Osteoblast (primary cell): ENCODE measurements at regions not wholly inside any gene's neighbourhood (a gene's known extent, or its start where the extent isn't known, plus 50 kb on each side); places are given as distances from the start of the nearest gene placed in this dataset.

Source experiments
- DNase-seq: peaks from one replicate; pipeline ENCODE4 v3.0.0; 2011; ENCODE audit warnings: low spot score, mixed read lengths; ENCODE audit not compliant: insufficient read length; ENCODE audit errors: missing footprints
- H2AFZ ChIP-seq: 2 replicates; pipeline ENCODE4 v1.6.0; 2011; ENCODE audit warnings: mild to moderate bottlenecking, low read length
- H3K27ac ChIP-seq: 2 replicates; pipeline ENCODE4 v1.5.1; 2011; ENCODE audit warnings: mild to moderate bottlenecking, low read depth, low read length, moderate library complexity
- H3K27me3 ChIP-seq: 2 replicates; pipeline ENCODE4 v1.6.0; 2012; ENCODE audit warnings: mild to moderate bottlenecking, control low read depth, inconsistent platforms, low read length, moderate library complexity; ENCODE audit not compliant: insufficient read depth
- H3K36me3 ChIP-seq: 2 replicates; pipeline ENCODE4 v1.5.1; 2011; ENCODE audit warnings: mild to moderate bottlenecking, low read length, control low read depth, moderate library complexity; ENCODE audit not compliant: insufficient read depth
- H3K4me1 ChIP-seq: 2 replicates; pipeline ENCODE4 v1.5.1; 2011; ENCODE audit warnings: mild to moderate bottlenecking, low read length, control low read depth, moderate library complexity; ENCODE audit not compliant: insufficient read depth
- H3K4me2 ChIP-seq: 2 replicates; pipeline ENCODE4 v1.6.0; 2011; ENCODE audit warnings: mild to moderate bottlenecking, low read length; ENCODE audit not compliant: insufficient read depth
- H3K4me3 ChIP-seq: fragments of 200-600 bp; sonication (generic); 3 replicates; pipeline ENCODE4 v1.5.1; 2012; ENCODE audit warnings: mild to moderate bottlenecking, low read length, inconsistent platforms; ENCODE audit not compliant: insufficient read depth
- H3K79me2 ChIP-seq: 2 replicates; pipeline ENCODE4 v1.6.0; 2012; ENCODE audit warnings: mild to moderate bottlenecking, low read length, control low read depth, inconsistent platforms; ENCODE audit not compliant: insufficient read depth
- H3K9me3 ChIP-seq: 2 replicates; pipeline ENCODE4 v1.5.1; 2011; ENCODE audit warnings: low read depth, low read length, control low read depth
- H4K20me1 ChIP-seq: 2 replicates; pipeline ENCODE4 v1.6.0; 2012; ENCODE audit warnings: mild to moderate bottlenecking, low read length, control low read depth; ENCODE audit not compliant: insufficient read depth
- CTCF ChIP-seq: IDR thresholded peaks from 2 replicates; pipeline ENCODE4 v1.5.1; 2011; ENCODE audit warnings: mild to moderate bottlenecking, low read depth, low read length, moderate library complexity; ENCODE audit errors: extremely low read depth

- H3K9me3 ChIP-seq: peaks cover 4% of the 10 kb centered on the region
- no peak for TF ChIP-seq CTCF
- H3K79me2 ChIP-seq: no peaks in the 10 kb centered on the region
- H3K4me2 ChIP-seq: no peak overlapping the region
- no peak overlapping the region for H3K27ac ChIP-seq
- H4K20me1 ChIP-seq: no peaks in the 10 kb centered on the region
- H3K4me3 ChIP-seq: no peak overlapping the region
- H2AFZ ChIP-seq: no peak overlapping the region
- H3K36me3 ChIP-seq: no peaks in the 10 kb centered on the region
- DNase-seq: no peak
- peaks cover 3% of the 10 kb centered on the region for H3K4me1 ChIP-seq
- no peaks in the 10 kb centered on the region for H3K27me3 ChIP-seq
These were observed 209.8 kb upstream of the CTAGE1 start for GRCh38 chr18:22627506-22627905.

GRCh38 chr18:22628795-22629510 lies 211.2 kb upstream of the CTAGE1 start:
- H3K27me3 ChIP-seq: no peaks in the 10 kb centered on the region
- peaks cover 3% of the 10 kb centered on the region for H3K4me1 ChIP-seq
- DNase-seq: no peak
- no peak overlapping the region for H3K4me2 ChIP-seq
- no peak overlapping the region for H3K4me3 ChIP-seq
- no peaks in the 10 kb centered on the region for H3K79me2 ChIP-seq
- no peak overlapping the region for H3K27ac ChIP-seq
- no peaks in the 10 kb centered on the region for H4K20me1 ChIP-seq
- H3K36me3 ChIP-seq: no peaks in the 10 kb centered on the region
- peak overlapping the region; percentile 37 for H2AFZ ChIP-seq
- peaks cover 4% of the 10 kb centered on the region for H3K9me3 ChIP-seq
- TF ChIP-seq CTCF: no peak

GRCh38 chr18:22630980-22631379 lies 213.3 kb upstream of the CTAGE1 start:
- peaks cover 4% of the 10 kb centered on the region for H3K9me3 ChIP-seq
- no peaks in the 10 kb centered on the region for H3K36me3 ChIP-seq
- H3K4me2 ChIP-seq: no peak overlapping the region
- no peak for DNase-seq
- no peak overlapping the region for H2AFZ ChIP-seq
- no peaks in the 10 kb centered on the region for H3K27me3 ChIP-seq
- no peaks in the 10 kb centered on the region for H3K79me2 ChIP-seq
- no peak overlapping the region for H3K27ac ChIP-seq
- peaks cover 3% of the 10 kb centered on the region for H3K4me1 ChIP-seq
- no peaks in the 10 kb centered on the region for H4K20me1 ChIP-seq
- no peak for TF ChIP-seq CTCF
- no peak overlapping the region for H3K4me3 ChIP-seq

GRCh38 chr18:22632191-22632590 lies 214.5 kb upstream of the CTAGE1 start:
- no peak overlapping the region for H3K4me2 ChIP-seq
- no peak for DNase-seq
- no peaks in the 10 kb centered on the region for H3K79me2 ChIP-seq
- H3K4me3 ChIP-seq: no peak overlapping the region
- H3K27me3 ChIP-seq: no peaks in the 10 kb centered on the region
- H3K27ac ChIP-seq: peak overlapping the region; percentile 39
- H3K4me1 ChIP-seq: peaks cover 3% of the 10 kb centered on the region
- no peak overlapping the region for H2AFZ ChIP-seq
- no peaks in the 10 kb centered on the region for H4K20me1 ChIP-seq
- TF ChIP-seq CTCF: no peak
- H3K9me3 ChIP-seq: peaks cover 4% of the 10 kb centered on the region
- H3K36me3 ChIP-seq: no peaks in the 10 kb centered on the region
